SK-N-SH (cell line): ENCODE measurements at regions not wholly inside any gene's neighbourhood (a gene's known extent, or its start where the extent isn't known, plus 50 kb on each side); places are given as distances from the start of the nearest gene placed in this dataset.

Experiments
- CHD2 ChIP-seq: fragments of 150-350 bp; IDR thresholded peaks from 2 replicates; pipeline ENCODE4 v1.6.1; 2018; ENCODE audit warnings: low read length; ENCODE audit not compliant: partially characterized antibody
- ELF1 ChIP-seq: IDR thresholded peaks from 2 replicates; pipeline ENCODE4 v1.4.0; 2012
- POLR2AphosphoS5 ChIP-seq: IDR thresholded peaks from 2 replicates; pipeline ENCODE4 v1.6.1; 2012; ENCODE audit warnings: low read depth, low read length
- SMC3 ChIP-seq: IDR thresholded peaks from 2 replicates; pipeline ENCODE4 v1.6.1; 2012; ENCODE audit warnings: low read depth, low read length, improper control_type of control experiment

DNA sequence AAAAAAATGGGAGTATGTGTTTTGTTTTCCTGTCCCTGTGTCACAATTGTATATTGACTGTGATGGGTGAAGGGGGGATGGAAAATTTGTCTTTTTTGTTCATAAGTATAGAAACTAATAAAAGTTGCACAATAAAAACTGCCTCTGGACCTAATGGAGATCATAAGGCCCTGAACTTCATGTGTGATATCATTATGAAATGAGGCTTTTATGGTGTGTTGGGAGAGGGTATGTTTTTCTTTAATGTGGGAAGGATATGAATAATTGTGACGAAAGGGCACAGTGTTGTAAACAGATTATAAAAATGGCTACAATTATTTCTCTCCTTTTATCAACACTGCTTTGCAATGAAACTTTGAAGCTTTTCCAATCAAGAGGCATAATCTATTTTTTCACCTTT is 1889.3 kb upstream of the CELF4 start:
- TF ChIP-seq POLR2AphosphoS5 = no peak
- no peak for TF ChIP-seq CHD2
- TF ChIP-seq ELF1 = no peak
- TF ChIP-seq SMC3 = no peak
